Panc1 (cell line): ENCODE measurements at regions not wholly inside any gene's neighbourhood (a gene's known extent, or its start where the extent isn't known, plus 50 kb on each side); places are given as distances from the start of the nearest gene placed in this dataset.

Experiments
- ATAC-seq: fragments of 200-7000 bp; cut with Tn5 transposase; 2 replicates; pipeline ENCODE4 v1.9.1; 2020; ENCODE audit warnings: mild to moderate bottlenecking, moderate library complexity
- BruUV-seq: library from RNA; stranded (reverse); fragments of 400-500 nt; replicated peaks from 2 replicates; lab custom pipeline; 2021; lab: Mats Ljungman, UMichigan
- CTCF ChIA-PET: fragments of 300-600 bp; sonication (Branson Sonifier 250); formaldehyde crosslinking; loops from one replicate; lab custom pipeline; 2022; ENCODE audit warnings: antibody characterized with exemption; lab: Charles Lee
- POLR2A ChIA-PET: fragments of 300-600 bp; sonication (Branson Sonifier 250); formaldehyde crosslinking; loops from one replicate; lab custom pipeline; 2022; ENCODE audit warnings: antibody characterized with exemption; lab: Charles Lee
- DNase-seq: peaks from one replicate; pipeline ENCODE4 v3.0.0-alpha.2; 2010; ENCODE audit warnings: low read depth, low spot score
- H3K27ac ChIP-seq: 2 replicates; pipeline ENCODE4 v1.5.1; 2011; ENCODE audit warnings: mild to moderate bottlenecking, low read length, inconsistent platforms
- H3K27me3 ChIP-seq: fragments of 200-500 bp; sonication (Bioruptor generic); 2 replicates; pipeline ENCODE4 v1.6.0; 2014; ENCODE audit warnings: low read length, inconsistent platforms; ENCODE audit not compliant: control insufficient read depth, insufficient read depth
- H3K36me3 ChIP-seq: fragments of 200-500 bp; sonication (Bioruptor generic); 2 replicates; pipeline ENCODE4 v1.5.1; 2014; ENCODE audit warnings: inconsistent platforms, mild to moderate bottlenecking, low read length, moderate library complexity; ENCODE audit not compliant: control insufficient read depth, insufficient read depth
- H3K4me1 ChIP-seq: 2 replicates; pipeline ENCODE4 v1.5.1; 2011; ENCODE audit warnings: inconsistent platforms, mild to moderate bottlenecking, low read length, moderate library complexity; ENCODE audit not compliant: control insufficient read depth, insufficient read depth
- H3K4me3 ChIP-seq, 2 experiments: 2 replicates each; pipeline ENCODE4 v1.5.1; 2011 to 2012; ENCODE audit warnings: low read depth in 2 of 2, low read length in 2 of 2, mild to moderate bottlenecking in 2 of 2, inconsistent platforms in 1 of 2, moderate library complexity in 1 of 2
- H3K9me3 ChIP-seq: fragments of 200-500 bp; sonication (Bioruptor generic); 2 replicates; pipeline ENCODE4 v1.5.1; 2014; ENCODE audit warnings: low read depth, mild to moderate bottlenecking, inconsistent platforms, low read length, moderate library complexity; ENCODE audit not compliant: control insufficient read depth, insufficient read depth
- CTCF ChIP-seq: fragments of 450-650 bp; IDR thresholded peaks from 2 replicates; pipeline ENCODE4 v1.5.1; 2017; ENCODE audit warnings: mild to moderate bottlenecking
- POLR2AphosphoS5 ChIP-seq: IDR thresholded peaks from 2 replicates; pipeline ENCODE4 v1.6.1; 2012; ENCODE audit warnings: mild to moderate bottlenecking, low read depth, low read length, moderate library complexity
- SIN3A ChIP-seq: IDR thresholded peaks from 2 replicates; pipeline ENCODE4 v1.6.1; 2012; ENCODE audit warnings: low read depth, mild to moderate bottlenecking, low read length, moderate library complexity, borderline replicate concordance; ENCODE audit not compliant: insufficient read depth
- TCF7L2 ChIP-seq: IDR thresholded peaks from 2 replicates; pipeline ENCODE4 v1.6.1; 2011; ENCODE audit warnings: mild to moderate bottlenecking, low read depth, low read length, inconsistent platforms
- in situ Hi-C: cut with HindIII; loops from 2 replicates; pipeline ENCODE4 v1.10.0; 2016; ENCODE audit warnings: low sequenced_read_pairs, low pct_unique_long_range_greater_than_20kb
- intact Hi-C: fragments of 100-400 bp; cut with micrococcal nuclease; formaldehyde crosslinking; loops from one replicate; pipeline ENCODE4 v1.10.0; 2022; ENCODE audit not compliant: unreplicated experiment
- TF ChIP-seq, protein P1 (sequence below), 2 experiments: IDR thresholded peaks; 2 replicates each; pipeline ENCODE4 v1.6.1; 2011 to 2012; ENCODE audit warnings: low read depth in 2 of 2, control low read depth in 1 of 2, low read length in 1 of 2, mild to moderate bottlenecking in 1 of 2, moderate library complexity in 1 of 2; ENCODE audit not compliant: insufficient read depth in 1 of 2

DNA sequence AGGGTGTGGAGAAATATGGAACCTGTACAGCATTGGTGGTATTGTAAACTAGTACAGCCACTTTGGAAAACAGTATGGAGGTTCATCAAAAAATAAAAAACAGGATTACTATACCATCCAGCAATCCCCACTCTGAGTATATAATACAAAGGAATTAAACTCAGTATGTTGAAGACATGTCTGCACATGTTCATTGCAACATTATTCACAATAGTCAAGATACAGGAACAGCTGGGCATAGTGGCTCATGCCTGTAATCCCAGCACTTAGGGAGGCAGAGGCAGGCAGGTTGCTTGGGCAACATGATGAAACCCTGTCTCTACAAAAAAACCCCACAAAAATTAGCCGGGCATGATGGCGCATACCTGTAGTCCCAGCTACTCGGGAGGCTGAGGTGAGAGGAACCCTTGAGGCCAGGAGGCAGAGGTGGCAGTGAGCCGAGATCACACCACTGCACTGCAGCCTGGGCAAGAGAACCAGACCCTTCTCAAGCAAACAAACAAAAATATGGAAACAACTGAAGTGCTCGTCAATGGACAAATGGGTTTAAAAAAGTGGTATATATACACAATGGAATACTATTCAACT, 63.6 kb downstream of the TMEM174 start:
- Histone ChIP-seq H3K9me3 (no peaks in the 10 kb centered on the region), H3K4me1 (no peaks in the 10 kb centered on the region), H3K27ac (no peak overlapping the region), H3K27me3 (no peaks in the 10 kb centered on the region), H3K36me3 (no peaks in the 10 kb centered on the region), H3K4me3 (no peak overlapping the region)
- ChIA-PET POLR2A (no interaction called here), CTCF (no interaction called here)
- BruUV-seq: no TSS peak
- intact Hi-C loops (no loop called here), in situ Hi-C loops (no loop called here)
- no peak for DNase-seq
- ATAC-seq: no peak
- TF ChIP-seq TCF7L2 (no peak), SIN3A (no peak), POLR2AphosphoS5 (no peak), CTCF (no peak)
- TF ChIP-seq, protein P1, sequence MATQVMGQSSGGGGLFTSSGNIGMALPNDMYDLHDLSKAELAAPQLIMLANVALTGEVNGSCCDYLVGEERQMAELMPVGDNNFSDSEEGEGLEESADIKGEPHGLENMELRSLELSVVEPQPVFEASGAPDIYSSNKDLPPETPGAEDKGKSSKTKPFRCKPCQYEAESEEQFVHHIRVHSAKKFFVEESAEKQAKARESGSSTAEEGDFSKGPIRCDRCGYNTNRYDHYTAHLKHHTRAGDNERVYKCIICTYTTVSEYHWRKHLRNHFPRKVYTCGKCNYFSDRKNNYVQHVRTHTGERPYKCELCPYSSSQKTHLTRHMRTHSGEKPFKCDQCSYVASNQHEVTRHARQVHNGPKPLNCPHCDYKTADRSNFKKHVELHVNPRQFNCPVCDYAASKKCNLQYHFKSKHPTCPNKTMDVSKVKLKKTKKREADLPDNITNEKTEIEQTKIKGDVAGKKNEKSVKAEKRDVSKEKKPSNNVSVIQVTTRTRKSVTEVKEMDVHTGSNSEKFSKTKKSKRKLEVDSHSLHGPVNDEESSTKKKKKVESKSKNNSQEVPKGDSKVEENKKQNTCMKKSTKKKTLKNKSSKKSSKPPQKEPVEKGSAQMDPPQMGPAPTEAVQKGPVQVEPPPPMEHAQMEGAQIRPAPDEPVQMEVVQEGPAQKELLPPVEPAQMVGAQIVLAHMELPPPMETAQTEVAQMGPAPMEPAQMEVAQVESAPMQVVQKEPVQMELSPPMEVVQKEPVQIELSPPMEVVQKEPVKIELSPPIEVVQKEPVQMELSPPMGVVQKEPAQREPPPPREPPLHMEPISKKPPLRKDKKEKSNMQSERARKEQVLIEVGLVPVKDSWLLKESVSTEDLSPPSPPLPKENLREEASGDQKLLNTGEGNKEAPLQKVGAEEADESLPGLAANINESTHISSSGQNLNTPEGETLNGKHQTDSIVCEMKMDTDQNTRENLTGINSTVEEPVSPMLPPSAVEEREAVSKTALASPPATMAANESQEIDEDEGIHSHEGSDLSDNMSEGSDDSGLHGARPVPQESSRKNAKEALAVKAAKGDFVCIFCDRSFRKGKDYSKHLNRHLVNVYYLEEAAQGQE (IDR thresholded peaks at IDR 0.05; ENCODE audit: insufficient read depth in 1 of 2, low read depth in 2 of 2, low read length in 1 of 2): no peak

GRCh38 chr5:73234204-73234555, 61.2 kb downstream of the TMEM174 start:
- H3K4me1 ChIP-seq: no peaks in the 10 kb centered on the region
- H3K27ac ChIP-seq: no peak overlapping the region
- in situ Hi-C loops: no loop called here
- no TSS peak for BruUV-seq
- H3K9me3 ChIP-seq: no peaks in the 10 kb centered on the region
- intact Hi-C loops: no loop called here
- no peak for ATAC-seq
- no peaks in the 10 kb centered on the region for H3K27me3 ChIP-seq
- no peaks in the 10 kb centered on the region for H3K36me3 ChIP-seq
- TF ChIP-seq, protein P1 (IDR thresholded peaks at IDR 0.05; ENCODE audit: insufficient read depth in 1 of 2, low read depth in 2 of 2, low read length in 1 of 2): no peak
- TF ChIP-seq CTCF: no peak
- TF ChIP-seq TCF7L2: no peak
- no peak for TF ChIP-seq SIN3A
- TF ChIP-seq POLR2AphosphoS5: no peak
- H3K4me3 ChIP-seq: no peak overlapping the region
- no peak for DNase-seq
- POLR2A ChIA-PET: interaction anchor here (0.6 kb wide), 1 partner anchor 140 kb away, joined by 3 read pairs; no protein-coding TSS in a partner anchor
- CTCF ChIA-PET: no interaction called here
